ENCODE measurements at regions not wholly inside any gene's neighbourhood (a gene's known extent, or its start where the extent isn't known, plus 50 kb on each side); places are given as distances from the start of the nearest gene placed in this dataset.
"Not testable (repeated sequence)": the region's sequence is repeated elsewhere in the genome, so short reads cannot be mapped to it uniquely, and the experiment has no call there.

DNA sequence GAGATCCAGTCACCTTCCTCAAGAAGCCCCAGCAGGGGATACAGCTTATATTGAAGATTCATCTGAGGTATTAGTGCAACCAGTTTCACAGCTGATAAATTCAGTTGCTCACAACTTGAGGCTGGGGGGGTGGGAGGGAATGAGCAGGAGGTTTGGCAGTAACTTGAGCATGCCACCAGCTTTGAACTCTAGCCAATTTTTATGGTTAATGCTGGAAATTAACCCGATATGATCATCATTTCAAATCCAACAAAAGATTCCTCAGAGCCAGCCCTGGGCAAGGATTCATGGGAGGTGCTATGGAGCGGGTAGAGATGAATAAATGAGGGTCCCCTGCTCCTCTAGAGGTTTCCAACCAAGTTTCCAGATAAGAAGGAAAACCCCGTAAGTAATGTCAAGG lies 73.1 kb upstream of the HES1 start:
- Histone ChIP-seq H3K9me3 (no peaks in the 10 kb centered on the region), H3K4me1 (peaks cover 11% of the 10 kb centered on the region), H3K36me3 (no peaks in the 10 kb centered on the region), H3K4me3 (no peak overlapping the region), H3K27me3 (no peaks in the 10 kb centered on the region), H3K27ac (no peak overlapping the region)
- TF ChIP-seq, protein P1, sequence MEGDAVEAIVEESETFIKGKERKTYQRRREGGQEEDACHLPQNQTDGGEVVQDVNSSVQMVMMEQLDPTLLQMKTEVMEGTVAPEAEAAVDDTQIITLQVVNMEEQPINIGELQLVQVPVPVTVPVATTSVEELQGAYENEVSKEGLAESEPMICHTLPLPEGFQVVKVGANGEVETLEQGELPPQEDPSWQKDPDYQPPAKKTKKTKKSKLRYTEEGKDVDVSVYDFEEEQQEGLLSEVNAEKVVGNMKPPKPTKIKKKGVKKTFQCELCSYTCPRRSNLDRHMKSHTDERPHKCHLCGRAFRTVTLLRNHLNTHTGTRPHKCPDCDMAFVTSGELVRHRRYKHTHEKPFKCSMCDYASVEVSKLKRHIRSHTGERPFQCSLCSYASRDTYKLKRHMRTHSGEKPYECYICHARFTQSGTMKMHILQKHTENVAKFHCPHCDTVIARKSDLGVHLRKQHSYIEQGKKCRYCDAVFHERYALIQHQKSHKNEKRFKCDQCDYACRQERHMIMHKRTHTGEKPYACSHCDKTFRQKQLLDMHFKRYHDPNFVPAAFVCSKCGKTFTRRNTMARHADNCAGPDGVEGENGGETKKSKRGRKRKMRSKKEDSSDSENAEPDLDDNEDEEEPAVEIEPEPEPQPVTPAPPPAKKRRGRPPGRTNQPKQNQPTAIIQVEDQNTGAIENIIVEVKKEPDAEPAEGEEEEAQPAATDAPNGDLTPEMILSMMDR (IDR thresholded peaks at IDR 0.05) = no peak
- TF ChIP-seq POLR2AphosphoS5 (IDR thresholded peaks at IDR 0.05) = no peak
- TF ChIP-seq EP300 (IDR thresholded peaks at IDR 0.05) = no peak
- no peak for TF ChIP-seq POLR2A (IDR thresholded peaks at IDR 0.05)
- WGBS = 50% methylated on average over 3 of the region's 3 CpGs
- DNase-seq (ENCODE audit: low spot score in 2 of 2) = no peak

DNA sequence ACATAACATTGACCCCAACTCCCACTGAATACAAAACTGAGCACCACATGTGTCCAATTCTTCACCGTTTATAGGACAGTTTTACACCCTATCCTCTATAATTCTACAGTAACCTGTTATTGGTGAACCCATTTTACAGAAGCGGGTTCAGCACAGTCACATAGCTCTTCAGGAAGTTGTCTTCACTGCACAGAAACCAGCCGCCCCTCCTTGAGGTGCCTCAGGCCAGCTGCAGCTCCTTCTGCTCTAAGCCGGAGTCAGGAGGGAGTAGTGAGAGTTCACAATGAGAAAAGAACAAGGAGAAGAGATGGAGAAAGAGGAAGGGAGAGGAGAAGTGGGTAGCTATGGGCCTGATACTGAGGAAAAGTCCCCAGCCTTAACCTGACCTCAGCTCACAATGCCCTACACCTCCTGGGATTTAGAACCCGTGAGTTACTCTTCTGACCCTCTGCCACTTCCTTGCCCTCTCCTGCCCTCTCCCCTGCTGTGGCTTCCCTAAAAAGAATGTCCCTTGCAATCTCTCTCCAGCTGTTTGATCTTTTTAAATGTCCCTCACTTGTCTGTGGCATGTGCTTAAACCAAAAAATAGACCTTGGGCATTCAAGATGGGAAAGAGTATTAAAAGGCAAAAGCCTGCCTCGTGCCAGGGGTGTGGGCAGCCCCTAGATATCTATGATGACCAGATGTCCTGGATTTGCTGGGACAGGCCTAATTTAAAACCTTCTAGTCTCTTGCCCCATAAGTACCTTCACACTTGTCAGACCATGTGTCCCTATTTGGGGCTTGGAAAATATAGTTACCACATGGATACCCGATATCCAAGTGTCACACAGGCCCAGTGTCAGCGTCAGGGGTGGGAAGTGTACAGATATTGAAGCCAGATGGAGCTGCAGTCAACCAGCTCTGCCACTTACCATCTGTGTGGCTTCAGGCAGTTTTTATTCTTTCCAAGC lies 71.3 kb upstream of the HES1 start:
- Histone ChIP-seq H3K4me3 (no peak overlapping the region), H3K27me3 (no peaks in the 10 kb centered on the region), H3K4me1 (no peaks in the 10 kb centered on the region), H3K36me3 (no peaks in the 10 kb centered on the region), H3K9me3 (no peaks in the 10 kb centered on the region), H3K27ac (no peak overlapping the region)
- no peak for DNase-seq (ENCODE audit: low spot score in 2 of 2)
- WGBS = 89% methylated on average over 8 of the region's 8 CpGs
- TF ChIP-seq POLR2AphosphoS5 (IDR thresholded peaks at IDR 0.05) (no peak), EP300 (IDR thresholded peaks at IDR 0.05) (no peak), POLR2A (IDR thresholded peaks at IDR 0.05) (no peak)
- TF ChIP-seq, protein P1 (IDR thresholded peaks at IDR 0.05) = no peak

DNA sequence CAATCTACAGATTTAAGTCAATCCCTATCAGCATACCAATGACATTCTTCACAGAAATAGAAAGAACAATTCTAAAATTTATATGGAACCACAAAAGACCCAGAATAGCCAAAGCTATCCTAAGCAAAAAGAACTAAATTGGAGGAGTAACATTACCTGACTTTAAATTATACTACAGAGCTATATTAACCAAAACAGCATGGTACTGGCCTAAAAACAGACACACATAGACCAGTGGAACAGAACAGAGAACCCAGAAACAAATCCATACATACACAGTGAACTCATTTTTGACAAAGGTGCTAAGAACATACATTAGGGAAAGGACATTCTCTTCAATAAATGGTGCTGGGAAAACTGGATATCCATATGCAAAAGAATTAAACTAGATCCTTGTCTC lies 68.6 kb upstream of the HES1 start:
- not testable (repeated sequence) for H3K27me3 ChIP-seq; H3K9me3 ChIP-seq; H3K27ac ChIP-seq; DNase-seq (ENCODE audit: low spot score in 2 of 2); H3K36me3 ChIP-seq; H3K4me3 ChIP-seq
- peaks cover 23% of the 10 kb centered on the region for H3K4me1 ChIP-seq

DNA sequence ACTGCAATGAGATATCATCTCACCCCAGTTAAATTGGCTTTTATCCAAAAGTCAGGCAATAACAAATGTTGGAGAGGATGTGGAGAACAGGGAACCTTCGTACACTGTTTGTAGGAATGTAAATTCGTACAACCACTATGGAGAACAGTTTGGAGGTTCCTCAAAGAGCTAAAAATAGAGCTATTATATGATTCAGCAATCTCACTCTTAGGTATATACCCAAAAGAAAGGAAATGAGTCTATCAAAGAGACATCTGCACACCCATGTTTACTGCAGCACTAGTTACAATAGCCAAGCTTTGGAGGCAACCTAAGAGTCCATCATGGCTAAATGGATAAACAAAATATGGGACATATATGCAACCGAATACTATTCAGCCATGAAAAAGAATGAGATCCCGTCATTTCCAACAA lies 68.0 kb upstream of the HES1 start:
- 78% methylated on average over 3 of the region's 4 CpGs for WGBS
- H3K36me3 ChIP-seq = no peaks in the 10 kb centered on the region

DNA sequence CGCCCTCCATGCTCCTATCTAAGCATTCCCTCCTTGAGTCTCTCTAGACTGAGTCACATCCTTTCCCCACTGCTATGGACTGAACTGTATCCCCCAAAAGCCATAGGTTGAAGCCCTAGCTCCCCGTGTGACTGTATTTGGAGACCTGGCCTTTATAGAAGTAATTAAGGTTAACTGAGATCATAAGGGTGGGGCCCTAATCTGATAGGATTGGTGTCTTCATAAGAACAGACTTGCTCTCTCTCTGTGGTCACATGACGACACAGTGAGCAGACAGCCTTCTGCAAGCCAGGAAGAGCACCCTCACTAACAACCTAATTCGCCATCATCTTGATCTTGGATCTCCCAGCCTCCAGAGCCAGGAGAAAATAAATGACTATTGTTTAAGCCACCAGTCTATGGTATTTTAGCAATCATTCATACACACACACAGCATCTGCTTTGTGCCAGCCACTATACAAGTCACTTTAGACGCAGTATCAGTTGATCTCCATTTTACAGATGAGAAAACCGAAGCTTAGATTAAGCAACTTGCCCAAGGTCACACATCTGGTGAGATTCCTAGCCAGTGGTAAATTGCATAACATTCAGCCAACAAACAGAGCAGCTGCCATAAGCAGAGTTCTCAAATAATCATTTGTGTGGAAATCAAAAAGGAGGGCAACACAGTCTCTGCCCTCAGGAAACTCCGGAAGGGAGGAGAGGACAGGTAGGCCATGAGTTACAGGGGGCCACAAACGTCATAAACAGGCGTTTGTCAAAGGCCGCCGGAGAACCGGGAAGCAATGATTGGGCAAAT lies 66.3 kb upstream of the HES1 start:
- TF ChIP-seq POLR2AphosphoS5 (IDR thresholded peaks at IDR 0.05) = peak in 1 of 3 donors; percentile 30
- TF ChIP-seq, protein P1 (IDR thresholded peaks at IDR 0.05) = no peak
- peaks cover 25% of the 10 kb centered on the region for H3K4me1 ChIP-seq
- no peak for DNase-seq (ENCODE audit: low spot score in 2 of 2)
- H3K9me3 ChIP-seq = no peaks in the 10 kb centered on the region
- peak overlapping the region; percentile 88 for H3K27ac ChIP-seq
- H3K27me3 ChIP-seq = no peaks in the 10 kb centered on the region
- H3K36me3 ChIP-seq = no peaks in the 10 kb centered on the region
- no peak overlapping the region for H3K4me3 ChIP-seq
- WGBS = 78% methylated on average over 12 of the region's 12 CpGs

More for the DNA sequence above, 68.0 kb upstream of the HES1 start:
- no peak overlapping the region for H3K4me3 ChIP-seq
- peaks cover 25% of the 10 kb centered on the region for H3K4me1 ChIP-seq
- TF ChIP-seq, protein P1 (IDR thresholded peaks at IDR 0.05) = no peak
- TF ChIP-seq POLR2A (IDR thresholded peaks at IDR 0.05) (no peak), EP300 (IDR thresholded peaks at IDR 0.05) (no peak), POLR2AphosphoS5 (IDR thresholded peaks at IDR 0.05) (no peak)
- H3K27me3 ChIP-seq = no peaks in the 10 kb centered on the region
- DNase-seq (ENCODE audit: low spot score in 2 of 2) = no peak
- no peak overlapping the region for H3K27ac ChIP-seq
- no peaks in the 10 kb centered on the region for H3K9me3 ChIP-seq

Data from suprapubic skin (tissue), 4 donors.